ENCODE measurements at regions not wholly inside any gene's neighbourhood (a gene's known extent, or its start where the extent isn't known, plus 50 kb on each side); places are given as distances from the start of the nearest gene placed in this dataset.

DNA sequence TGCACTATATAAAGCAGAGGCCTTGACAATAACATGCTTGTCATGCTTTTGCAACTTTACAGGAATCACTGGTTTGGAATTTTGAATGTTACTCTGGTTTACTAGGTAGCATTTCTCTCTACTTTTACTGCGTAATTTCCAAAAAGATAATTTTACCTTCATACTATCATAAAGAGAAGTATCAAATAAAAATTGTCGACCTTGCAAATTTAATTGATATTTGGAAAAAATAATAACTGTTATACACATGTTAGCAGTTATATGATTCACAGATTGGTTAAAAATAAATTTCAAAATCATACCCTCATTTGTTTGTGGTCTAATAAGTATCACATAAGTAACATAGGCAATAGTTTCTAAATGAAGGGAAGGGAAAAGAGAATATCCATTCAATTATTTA lies 228.5 kb upstream of the CACNA2D1 start:
- TF ChIP-seq, protein P1, sequence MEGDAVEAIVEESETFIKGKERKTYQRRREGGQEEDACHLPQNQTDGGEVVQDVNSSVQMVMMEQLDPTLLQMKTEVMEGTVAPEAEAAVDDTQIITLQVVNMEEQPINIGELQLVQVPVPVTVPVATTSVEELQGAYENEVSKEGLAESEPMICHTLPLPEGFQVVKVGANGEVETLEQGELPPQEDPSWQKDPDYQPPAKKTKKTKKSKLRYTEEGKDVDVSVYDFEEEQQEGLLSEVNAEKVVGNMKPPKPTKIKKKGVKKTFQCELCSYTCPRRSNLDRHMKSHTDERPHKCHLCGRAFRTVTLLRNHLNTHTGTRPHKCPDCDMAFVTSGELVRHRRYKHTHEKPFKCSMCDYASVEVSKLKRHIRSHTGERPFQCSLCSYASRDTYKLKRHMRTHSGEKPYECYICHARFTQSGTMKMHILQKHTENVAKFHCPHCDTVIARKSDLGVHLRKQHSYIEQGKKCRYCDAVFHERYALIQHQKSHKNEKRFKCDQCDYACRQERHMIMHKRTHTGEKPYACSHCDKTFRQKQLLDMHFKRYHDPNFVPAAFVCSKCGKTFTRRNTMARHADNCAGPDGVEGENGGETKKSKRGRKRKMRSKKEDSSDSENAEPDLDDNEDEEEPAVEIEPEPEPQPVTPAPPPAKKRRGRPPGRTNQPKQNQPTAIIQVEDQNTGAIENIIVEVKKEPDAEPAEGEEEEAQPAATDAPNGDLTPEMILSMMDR (IDR thresholded peaks at IDR 0.05; ENCODE audit: insufficient read depth, low read length, poor library complexity, severe bottlenecking) = no peak
- TF ChIP-seq EZH2phosphoT487 (conservative IDR thresholded peaks at IDR 0.05; ENCODE audit: low read length) = no peak
